Tibial artery (tissue), 4 donors: ENCODE measurements at regions not wholly inside any gene's neighbourhood (a gene's known extent, or its start where the extent isn't known, plus 50 kb on each side); places are given as distances from the start of the nearest gene placed in this dataset.

Source experiments
- DNase-seq, 2 donors: peaks; one replicate each; pipeline ENCODE4 v3.0.0-alpha.2; 2019
- H3K27ac ChIP-seq, 2 donors: fragments of 200-600 bp; sonication (generic) in 1 of 2; 1 replicate in 1 of 2; 2 replicates in 1 of 2; pipeline ENCODE4 v1.5.1; 2018 to 2019; ENCODE audit warnings: mild to moderate bottlenecking in 1 of 2
- H3K27me3 ChIP-seq, 2 donors: fragments of 200-600 bp; sonication (generic) in 1 of 2; one replicate each; pipeline versions ENCODE4 v1.5.1 to v1.6.0; 2016 to 2019
- H3K36me3 ChIP-seq, 3 donors: fragments of 200-600 bp; sonication (generic) in 2 of 3; one replicate each; pipeline ENCODE4 v1.5.1; 2016 to 2019; ENCODE audit warnings: mild to moderate bottlenecking in 2 of 3
- H3K4me1 ChIP-seq, 4 donors: fragments of 200-600 bp; sonication (generic) in 2 of 4; 1 replicate in 3 of 4; 2 replicates in 1 of 4; pipeline ENCODE4 v1.5.1; 2016 to 2019
- H3K4me3 ChIP-seq, 2 donors: fragments of 200-600 bp; sonication (generic) in 1 of 2; 1 replicate in 1 of 2; 2 replicates in 1 of 2; pipeline ENCODE4 v1.5.1; 2018 to 2019; ENCODE audit warnings: mild to moderate bottlenecking in 2 of 2
- H3K9me3 ChIP-seq, 3 donors: fragments of 200-600 bp; sonication (generic) in 1 of 3; one replicate each; pipeline ENCODE4 v1.5.1; 2016 to 2019
- intact Hi-C: fragments of 100-400 bp; cut with DNase I; formaldehyde crosslinking; loops from one replicate; pipeline ENCODE4 v1.15.0; 2023; ENCODE audit warnings: low total_unique reads
- TF ChIP-seq, protein P1 (sequence below), 2 experiments: fragments of 200-600 bp in 1 of 2; fragments of 450-650 bp in 1 of 2; IDR thresholded peaks; one replicate each; pipeline ENCODE4 v1.5.1; 2017 to 2019; ENCODE audit warnings: antibody characterized with exemption in 2 of 2, mild to moderate bottlenecking in 1 of 2, moderate library complexity in 1 of 2

- intact Hi-C loops = no loop called here
- DNase-seq = peak in 1 of 2 donors; percentile 15
- H3K9me3 ChIP-seq = peaks cover 0 to 11% (median 0%) of the 10 kb centered on the region in 3 donors
- no peaks in the 10 kb centered on the region for H3K4me1 ChIP-seq
- no peaks in the 10 kb centered on the region for H3K27me3 ChIP-seq
- no peaks in the 10 kb centered on the region for H3K36me3 ChIP-seq
- TF ChIP-seq, protein P1, sequence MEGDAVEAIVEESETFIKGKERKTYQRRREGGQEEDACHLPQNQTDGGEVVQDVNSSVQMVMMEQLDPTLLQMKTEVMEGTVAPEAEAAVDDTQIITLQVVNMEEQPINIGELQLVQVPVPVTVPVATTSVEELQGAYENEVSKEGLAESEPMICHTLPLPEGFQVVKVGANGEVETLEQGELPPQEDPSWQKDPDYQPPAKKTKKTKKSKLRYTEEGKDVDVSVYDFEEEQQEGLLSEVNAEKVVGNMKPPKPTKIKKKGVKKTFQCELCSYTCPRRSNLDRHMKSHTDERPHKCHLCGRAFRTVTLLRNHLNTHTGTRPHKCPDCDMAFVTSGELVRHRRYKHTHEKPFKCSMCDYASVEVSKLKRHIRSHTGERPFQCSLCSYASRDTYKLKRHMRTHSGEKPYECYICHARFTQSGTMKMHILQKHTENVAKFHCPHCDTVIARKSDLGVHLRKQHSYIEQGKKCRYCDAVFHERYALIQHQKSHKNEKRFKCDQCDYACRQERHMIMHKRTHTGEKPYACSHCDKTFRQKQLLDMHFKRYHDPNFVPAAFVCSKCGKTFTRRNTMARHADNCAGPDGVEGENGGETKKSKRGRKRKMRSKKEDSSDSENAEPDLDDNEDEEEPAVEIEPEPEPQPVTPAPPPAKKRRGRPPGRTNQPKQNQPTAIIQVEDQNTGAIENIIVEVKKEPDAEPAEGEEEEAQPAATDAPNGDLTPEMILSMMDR (IDR thresholded peaks at IDR 0.05) = no peak
- H3K4me3 ChIP-seq = no peak overlapping the region
- H3K27ac ChIP-seq = no peak overlapping the region
These were observed 1570.0 kb upstream of the DEFB115 start for GRCh38 chr20:29687438-29687837.

DNA sequence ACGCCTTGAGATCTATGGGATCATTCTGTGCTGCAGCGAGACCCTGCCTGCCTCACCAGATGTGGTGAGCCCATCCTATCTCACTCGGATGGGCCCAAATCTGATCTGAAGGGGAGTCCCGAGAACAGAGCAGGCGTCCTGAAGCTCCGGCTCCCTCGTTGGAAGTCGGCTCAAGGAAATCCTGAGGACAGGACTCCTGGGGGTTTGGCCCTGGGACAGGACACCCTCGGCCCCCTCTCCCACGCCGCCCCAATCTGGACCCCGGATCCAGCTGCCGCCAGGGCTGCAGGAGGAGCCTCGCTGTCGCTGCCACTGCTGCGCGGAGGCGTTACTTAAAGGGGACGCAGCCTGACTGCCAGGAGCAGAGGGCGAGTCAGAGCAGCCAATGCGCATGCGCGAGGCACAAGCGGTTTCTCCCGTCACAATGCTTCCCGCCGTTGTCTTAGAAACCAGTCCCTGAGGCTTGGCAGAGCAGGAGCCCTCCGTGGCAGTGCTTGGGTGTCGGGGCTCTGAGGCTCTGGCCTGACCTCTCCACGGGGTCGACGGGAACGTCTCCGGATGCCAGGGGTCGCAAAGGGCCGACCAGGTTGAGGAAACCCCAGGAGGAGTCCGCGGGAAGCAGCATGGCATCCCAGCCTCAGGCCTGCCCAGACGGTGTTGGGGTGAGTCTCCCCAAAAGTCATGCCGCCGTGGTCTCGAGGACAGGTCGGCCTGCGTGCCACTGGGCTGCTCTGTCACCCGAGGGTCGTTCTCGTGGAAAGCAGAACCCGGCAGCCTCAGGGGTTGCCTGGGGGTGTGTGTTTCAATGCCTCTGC is 1567.8 kb upstream of the DEFB115 start:
- Histone ChIP-seq H3K4me1 (no peaks in the 10 kb centered on the region), H3K4me3 (peak overlapping the region in 1 of 2 donors; percentile 29), H3K27me3 (no peaks in the 10 kb centered on the region), H3K9me3 (peaks cover 0 to 11% (median 0%) of the 10 kb centered on the region in 3 donors), H3K27ac (no peak overlapping the region), H3K36me3 (no peaks in the 10 kb centered on the region)
- intact Hi-C loops = no loop called here
- DNase-seq = peak in 1 of 2 donors; percentile 16
- TF ChIP-seq, protein P1 (IDR thresholded peaks at IDR 0.05) = no peak

DNA sequence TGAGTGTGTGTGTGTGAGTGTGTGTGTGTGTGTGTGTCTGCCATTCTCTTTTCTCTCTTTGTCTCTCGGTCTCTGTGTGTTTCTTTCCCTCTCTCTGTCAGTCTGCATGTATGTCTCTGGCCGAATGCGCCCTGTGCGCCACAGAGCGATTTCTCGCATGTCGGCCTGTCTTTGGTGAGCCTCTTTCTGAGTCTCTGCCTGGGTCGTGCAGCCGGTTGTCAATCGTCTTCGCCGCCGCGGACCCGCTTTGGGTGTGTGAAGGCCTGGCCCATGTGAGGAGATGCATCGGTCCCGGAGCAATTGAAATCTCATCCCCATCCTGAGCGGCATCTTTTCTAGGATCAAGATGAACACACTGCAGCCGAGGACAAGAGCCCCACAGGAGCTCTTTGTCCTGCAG is 1567.2 kb upstream of the DEFB115 start:
- Histone ChIP-seq H3K27me3 (no peaks in the 10 kb centered on the region), H3K4me3 (no peak overlapping the region), H3K36me3 (no peaks in the 10 kb centered on the region), H3K9me3 (peaks cover 0 to 11% (median 0%) of the 10 kb centered on the region in 3 donors), H3K4me1 (no peaks in the 10 kb centered on the region), H3K27ac (no peak overlapping the region)
- intact Hi-C loops = no loop called here
- peak in 1 of 2 donors; percentile 11 for DNase-seq
- TF ChIP-seq, protein P1 (IDR thresholded peaks at IDR 0.05) = no peak

DNA sequence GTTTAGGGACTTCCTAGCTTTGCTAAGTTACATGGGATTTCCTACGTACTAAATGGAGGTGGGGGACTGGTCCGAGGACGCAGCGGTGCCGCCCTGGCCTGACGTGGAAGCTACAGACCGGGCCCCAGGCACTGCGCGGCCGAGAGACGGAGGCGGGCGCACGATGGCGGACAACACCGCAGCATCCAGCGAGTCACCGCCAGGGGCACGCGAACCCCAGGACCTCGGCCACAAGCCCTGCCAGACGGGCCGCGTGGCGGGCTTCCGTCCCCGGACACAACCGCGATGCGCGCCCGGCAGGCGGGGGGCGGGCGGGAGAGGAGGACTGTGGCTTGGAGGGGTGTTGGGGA is 1516.9 kb upstream of the DEFB115 start:
- TF ChIP-seq, protein P1 (IDR thresholded peaks at IDR 0.05) = no peak
- H3K4me1 ChIP-seq = no peaks in the 10 kb centered on the region
- H3K27me3 ChIP-seq = peaks cover 0 to 34% of the 10 kb centered on the region in 2 donors
- intact Hi-C loops = no loop called here
- no peak overlapping the region for H3K4me3 ChIP-seq
- no peaks in the 10 kb centered on the region for H3K36me3 ChIP-seq
- peak in 1 of 2 donors; percentile 45 for DNase-seq
- H3K27ac ChIP-seq = no peak overlapping the region
- H3K9me3 ChIP-seq = peaks cover 0 to 42% (median 32%) of the 10 kb centered on the region in 3 donors

GRCh38 chr20:29740951-29741593 is 1516.4 kb upstream of the DEFB115 start:
- Histone ChIP-seq H3K4me3 (no peak overlapping the region), H3K36me3 (no peaks in the 10 kb centered on the region), H3K4me1 (no peaks in the 10 kb centered on the region), H3K27ac (no peak overlapping the region), H3K27me3 (peaks cover 0 to 34% of the 10 kb centered on the region in 2 donors), H3K9me3 (peaks cover 0 to 42% (median 32%) of the 10 kb centered on the region in 3 donors)
- peak in 1 of 2 donors; percentile 40 for DNase-seq
- intact Hi-C loops = no loop called here
- TF ChIP-seq, protein P1 (IDR thresholded peaks at IDR 0.05) = no peak
